IPS-20b (cell line): ENCODE measurements at regions not wholly inside any gene's neighbourhood (a gene's known extent, or its start where the extent isn't known, plus 50 kb on each side); places are given as distances from the start of the nearest gene placed in this dataset.

Source experiments
- H3K27ac ChIP-seq: one replicate; pipeline ENCODE4 v1.5.1; 2013; ENCODE audit warnings: low read length
- H3K27me3 ChIP-seq: 2 replicates; pipeline ENCODE4 v1.6.1; 2013; ENCODE audit warnings: mild to moderate bottlenecking, low read length, inconsistent platforms; ENCODE audit not compliant: insufficient read depth
- H3K36me3 ChIP-seq: 2 replicates; pipeline ENCODE4 v1.6.1; 2013; ENCODE audit warnings: low read depth, mild to moderate bottlenecking, inconsistent platforms, low read length, moderate library complexity; ENCODE audit not compliant: insufficient read depth
- H3K4me1 ChIP-seq: 2 replicates; pipeline ENCODE4 v1.6.1; 2013; ENCODE audit warnings: mild to moderate bottlenecking, control low read depth, inconsistent platforms, low read length, moderate library complexity; ENCODE audit not compliant: insufficient read depth
- H3K4me3 ChIP-seq: 2 replicates; pipeline ENCODE4 v1.5.1; 2013; ENCODE audit warnings: mild to moderate bottlenecking, low read length, inconsistent platforms
- H3K9ac ChIP-seq: 2 replicates; pipeline ENCODE4 v1.6.1; 2013; ENCODE audit warnings: low read depth, mild to moderate bottlenecking, inconsistent platforms, low read length, moderate library complexity
- H3K9me3 ChIP-seq: 2 replicates; pipeline ENCODE4 v1.6.1; 2013; ENCODE audit warnings: mild to moderate bottlenecking, low read depth, low read length, inconsistent platforms; ENCODE audit not compliant: insufficient read depth

GRCh38 chr6:130754786-130755367 lies 72.3 kb upstream of the SMLR1 start:
- Histone ChIP-seq H3K27ac (no peak overlapping the region), H3K9ac (no peak overlapping the region), H3K9me3 (peaks cover 6% of the 10 kb centered on the region; the same call in 1 of the 2 replicates), H3K4me3 (no peak overlapping the region), H3K27me3 (no peaks in the 10 kb centered on the region), H3K36me3 (no peaks in the 10 kb centered on the region), H3K4me1 (no peaks in the 10 kb centered on the region)

- Histone ChIP-seq H3K4me3 (no peak overlapping the region), H3K4me1 (no peaks in the 10 kb centered on the region), H3K27me3 (no peaks in the 10 kb centered on the region), H3K27ac (no peak overlapping the region), H3K36me3 (no peaks in the 10 kb centered on the region), H3K9ac (no peak overlapping the region), H3K9me3 (peaks cover under 1% of the 10 kb centered on the region; the same call in 1 of the 2 replicates)
Observed at GRCh38 chr6:130755368-130756034, 71.7 kb upstream of the SMLR1 start.

GRCh38 chr6:130756824-130757223 lies 70.4 kb upstream of the SMLR1 start:
- no peak overlapping the region for H3K27ac ChIP-seq
- H3K4me1 ChIP-seq: no peaks in the 10 kb centered on the region
- H3K27me3 ChIP-seq: no peaks in the 10 kb centered on the region
- no peaks in the 10 kb centered on the region for H3K36me3 ChIP-seq
- no peak overlapping the region for H3K9ac ChIP-seq
- H3K9me3 ChIP-seq: no peaks in the 10 kb centered on the region
- no peak overlapping the region for H3K4me3 ChIP-seq

DNA sequence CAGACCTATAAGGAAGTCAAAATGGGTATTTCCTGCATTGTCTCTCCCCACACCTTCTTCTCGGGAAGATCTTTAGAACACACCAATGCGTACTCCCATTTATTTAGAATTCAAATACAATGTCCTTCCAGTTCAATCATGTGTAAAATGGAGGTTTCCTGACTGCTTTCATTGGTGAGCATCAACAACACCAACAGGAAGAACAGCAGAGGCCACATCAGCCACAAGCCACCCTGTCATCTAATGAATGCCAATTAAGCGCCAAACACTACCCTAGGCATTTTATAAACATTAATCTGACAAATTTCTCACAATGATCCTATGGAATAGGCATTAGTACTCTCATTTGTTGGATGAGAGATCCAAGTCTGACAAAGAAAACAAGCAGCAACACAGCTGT lies 68.4 kb upstream of the SMLR1 start:
- Histone ChIP-seq H3K27me3 (no peaks in the 10 kb centered on the region), H3K4me3 (no peak overlapping the region), H3K27ac (no peak overlapping the region), H3K9me3 (no peaks in the 10 kb centered on the region), H3K9ac (no peak overlapping the region), H3K36me3 (no peaks in the 10 kb centered on the region), H3K4me1 (no peaks in the 10 kb centered on the region)

GRCh38 chr6:130760006-130760405 lies 67.2 kb upstream of the SMLR1 start:
- H3K4me1 ChIP-seq: no peaks in the 10 kb centered on the region
- no peaks in the 10 kb centered on the region for H3K36me3 ChIP-seq
- H3K27ac ChIP-seq: no peak overlapping the region
- no peaks in the 10 kb centered on the region for H3K27me3 ChIP-seq
- H3K9ac ChIP-seq: no peak overlapping the region
- H3K4me3 ChIP-seq: no peak overlapping the region
- H3K9me3 ChIP-seq: no peaks in the 10 kb centered on the region

DNA sequence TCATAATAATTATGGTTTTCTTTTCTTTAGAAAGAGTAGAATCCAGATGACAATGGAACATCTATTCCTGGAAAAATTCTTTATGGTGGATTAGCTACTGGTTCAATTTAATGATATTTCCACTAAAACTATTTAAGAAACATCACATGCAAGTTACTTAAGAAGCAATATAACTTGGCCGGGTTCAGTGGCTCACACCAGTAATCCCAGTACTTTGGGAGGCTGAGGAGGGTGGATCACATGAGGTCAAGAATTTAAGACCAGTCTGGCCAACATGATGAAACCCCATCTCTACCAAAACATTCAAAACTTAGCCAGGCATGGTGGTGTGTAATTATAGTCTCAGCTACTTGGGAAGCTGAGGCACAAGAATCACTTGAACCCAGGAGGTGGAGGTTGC lies 65.9 kb upstream of the SMLR1 start:
- H3K9ac ChIP-seq: no peak overlapping the region
- no peaks in the 10 kb centered on the region for H3K27me3 ChIP-seq
- no peaks in the 10 kb centered on the region for H3K36me3 ChIP-seq
- no peaks in the 10 kb centered on the region for H3K9me3 ChIP-seq
- H3K4me3 ChIP-seq: no peak overlapping the region
- H3K27ac ChIP-seq: no peak overlapping the region
- no peaks in the 10 kb centered on the region for H3K4me1 ChIP-seq

- Histone ChIP-seq H3K4me3 (no peak overlapping the region), H3K4me1 (no peaks in the 10 kb centered on the region), H3K9me3 (no peaks in the 10 kb centered on the region), H3K27ac (no peak overlapping the region), H3K9ac (no peak overlapping the region), H3K27me3 (no peaks in the 10 kb centered on the region), H3K36me3 (no peaks in the 10 kb centered on the region)
Observed at GRCh38 chr6:130765181-130765727, 62.0 kb upstream of the SMLR1 start.

GRCh38 chr6:130766239-130767144 lies 60.7 kb upstream of the SMLR1 start:
- no peaks in the 10 kb centered on the region for H3K36me3 ChIP-seq
- H3K9me3 ChIP-seq: no peaks in the 10 kb centered on the region
- no peak overlapping the region for H3K27ac ChIP-seq
- H3K9ac ChIP-seq: no peak overlapping the region
- no peaks in the 10 kb centered on the region for H3K27me3 ChIP-seq
- H3K4me3 ChIP-seq: no peak overlapping the region
- no peaks in the 10 kb centered on the region for H3K4me1 ChIP-seq

- no peaks in the 10 kb centered on the region for H3K36me3 ChIP-seq
Observed at GRCh38 chr6:130769861-130770260, 57.3 kb upstream of the SMLR1 start.

DNA sequence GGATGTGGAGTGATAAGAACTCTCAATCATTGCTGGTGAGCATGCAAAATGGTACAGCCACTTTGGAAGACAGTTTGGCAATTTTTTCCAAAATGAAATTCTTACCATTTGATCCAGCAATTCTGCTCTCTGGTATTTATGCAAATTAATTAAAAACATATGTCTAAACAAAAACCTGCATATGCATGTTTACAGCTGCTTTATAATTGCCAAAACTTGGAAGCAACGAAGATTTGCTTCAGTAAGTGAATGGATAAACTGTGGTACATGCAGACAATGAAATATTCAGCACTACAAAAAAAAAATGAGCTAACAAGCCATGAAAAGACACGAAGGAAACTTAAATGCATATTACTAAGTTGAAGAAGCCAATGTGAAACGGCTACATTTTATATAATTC lies 55.5 kb upstream of the SMLR1 start:
- H3K4me1 ChIP-seq: no peaks in the 10 kb centered on the region
- no peaks in the 10 kb centered on the region for H3K27me3 ChIP-seq
- no peak overlapping the region for H3K4me3 ChIP-seq
- H3K9me3 ChIP-seq: no peaks in the 10 kb centered on the region
- no peak overlapping the region for H3K27ac ChIP-seq
- no peak overlapping the region for H3K9ac ChIP-seq
- no peaks in the 10 kb centered on the region for H3K36me3 ChIP-seq

More at GRCh38 chr6:130769861-130770260, 57.3 kb upstream of the SMLR1 start:
- H3K4me3 ChIP-seq: no peak overlapping the region
- no peaks in the 10 kb centered on the region for H3K27me3 ChIP-seq
- no peak overlapping the region for H3K27ac ChIP-seq
- no peaks in the 10 kb centered on the region for H3K4me1 ChIP-seq
- H3K9me3 ChIP-seq: no peaks in the 10 kb centered on the region
- no peak overlapping the region for H3K9ac ChIP-seq

DNA sequence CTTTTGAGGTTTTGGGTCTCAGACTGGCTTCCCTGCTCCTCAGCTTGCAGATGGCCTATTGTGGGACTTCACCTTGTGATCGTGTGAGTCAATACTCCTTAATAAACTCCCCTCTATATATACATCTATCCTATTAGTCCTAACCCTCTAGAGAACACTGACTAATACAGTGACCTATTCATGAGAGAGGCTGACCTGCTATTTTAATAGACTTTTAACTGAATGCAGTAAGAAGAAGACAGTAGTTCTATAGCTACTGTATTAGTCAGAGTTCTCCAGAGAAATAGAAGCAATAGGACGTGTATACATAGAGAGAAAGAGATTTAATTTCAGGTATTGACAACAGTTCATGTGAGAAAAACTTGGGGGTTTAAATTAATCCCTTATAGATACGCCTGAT lies 53.3 kb upstream of the SMLR1 start:
- H3K9ac ChIP-seq: no peak overlapping the region
- H3K27ac ChIP-seq: no peak overlapping the region

More for the DNA sequence above, 53.3 kb upstream of the SMLR1 start:
- H3K4me3 ChIP-seq: no peak overlapping the region
- H3K4me1 ChIP-seq: no peaks in the 10 kb centered on the region
- no peaks in the 10 kb centered on the region for H3K9me3 ChIP-seq
- no peaks in the 10 kb centered on the region for H3K36me3 ChIP-seq
- H3K27me3 ChIP-seq: no peaks in the 10 kb centered on the region
